Loucy (cell line): ENCODE measurements at regions not wholly inside any gene's neighbourhood (a gene's known extent, or its start where the extent isn't known, plus 50 kb on each side); places are given as distances from the start of the nearest gene placed in this dataset.

ENCODE experiments used
- H2AFZ ChIP-seq: fragments of 200-600 bp; sonication (generic); 2 replicates; pipeline ENCODE4 v1.6.0; 2016; ENCODE audit warnings: antibody characterized with exemption, mild to moderate bottlenecking, low read length, moderate library complexity
- H3F3A ChIP-seq: fragments of 200-600 bp; 2 replicates; pipeline ENCODE4 v1.6.0; 2016; ENCODE audit warnings: antibody characterized with exemption, low read depth, mild to moderate bottlenecking
- H3K27me3 ChIP-seq: fragments of 200-600 bp; sonication (generic); 2 replicates; pipeline ENCODE4 v1.6.1; 2014; ENCODE audit warnings: low read length, mild to moderate bottlenecking; ENCODE audit not compliant: insufficient read depth, poor library complexity, severe bottlenecking
- H3K36me3 ChIP-seq: fragments of 200-600 bp; sonication (generic); 2 replicates; pipeline ENCODE4 v1.6.1; 2016; ENCODE audit warnings: low read length; ENCODE audit not compliant: insufficient read depth
- H3K4me1 ChIP-seq: fragments of 200-600 bp; sonication (generic); 2 replicates; pipeline ENCODE4 v1.5.1; 2014; ENCODE audit warnings: low read length, mild to moderate bottlenecking; ENCODE audit not compliant: insufficient read depth, poor library complexity, severe bottlenecking
- H3K4me2 ChIP-seq: fragments of 200-600 bp; sonication (generic); 2 replicates; pipeline ENCODE4 v1.6.0; 2014; ENCODE audit warnings: antibody characterized with exemption, low read length, low read depth, mild to moderate bottlenecking; ENCODE audit not compliant: poor library complexity, severe bottlenecking
- H3K4me3 ChIP-seq: fragments of 200-600 bp; sonication (generic); 2 replicates; pipeline ENCODE4 v1.5.1; 2014; ENCODE audit warnings: low read length, mild to moderate bottlenecking, mixed read lengths; ENCODE audit not compliant: poor library complexity, severe bottlenecking
- H3K79me2 ChIP-seq: fragments of 200-600 bp; sonication (generic); 2 replicates; pipeline ENCODE4 v1.6.1; 2014; ENCODE audit warnings: low read length; ENCODE audit not compliant: insufficient read depth
- H3K9ac ChIP-seq: fragments of 200-600 bp; sonication (generic); 2 replicates; pipeline ENCODE4 v1.6.0; 2014; ENCODE audit warnings: mild to moderate bottlenecking, low read depth, low read length, moderate library complexity; ENCODE audit not compliant: poor library complexity, severe bottlenecking
- H3K9me2 ChIP-seq: fragments of 200-600 bp; sonication (generic); replicated peaks from 2 replicates; pipeline ENCODE4 v1.6.1; 2016; ENCODE audit warnings: low read depth, low read length, mixed read lengths
- H3K9me3 ChIP-seq: fragments of 200-600 bp; sonication (generic); 2 replicates; pipeline ENCODE4 v1.6.1; 2014; ENCODE audit warnings: mild to moderate bottlenecking, antibody characterized with exemption, low read length, low read depth; ENCODE audit not compliant: insufficient read depth
- H4K20me1 ChIP-seq: fragments of 200-600 bp; sonication (generic); 2 replicates; pipeline ENCODE4 v1.6.0; 2014; ENCODE audit warnings: antibody characterized with exemption, low read length, mild to moderate bottlenecking; ENCODE audit not compliant: insufficient read depth, poor library complexity, severe bottlenecking
- CTCF ChIP-seq: fragments of 200-600 bp; sonication (generic); conservative IDR thresholded peaks from 2 replicates; pipeline ENCODE4 v1.5.1; 2014; ENCODE audit warnings: mild to moderate bottlenecking, antibody characterized with exemption, low read length
- EZH2phosphoT487 ChIP-seq: fragments of 200-600 bp; IDR thresholded peaks from 2 replicates; pipeline ENCODE4 v1.6.1; 2018; ENCODE audit warnings: antibody characterized with exemption, mild to moderate bottlenecking, moderate library complexity, borderline replicate concordance

GRCh38 chr2:58812771-58813344 is 571.7 kb upstream of the FANCL start:
- no peaks in the 10 kb centered on the region for H3K27me3 ChIP-seq
- H3K9ac ChIP-seq = no peak overlapping the region
- no peaks in the 10 kb centered on the region for H3K79me2 ChIP-seq
- H3K36me3 ChIP-seq = no peaks in the 10 kb centered on the region
- H3K9me3 ChIP-seq = no peaks in the 10 kb centered on the region
- TF ChIP-seq EZH2phosphoT487 (no peak), CTCF (no peak)
- H2AFZ ChIP-seq = no peak overlapping the region
- H3K4me1 ChIP-seq = no peaks in the 10 kb centered on the region
- H4K20me1 ChIP-seq = no peaks in the 10 kb centered on the region
- H3K4me3 ChIP-seq = no peak overlapping the region
- no peaks in the 10 kb centered on the region for H3K9me2 ChIP-seq
- H3F3A ChIP-seq = no peaks in the 10 kb centered on the region
- no peak overlapping the region for H3K4me2 ChIP-seq

GRCh38 chr2:58805126-58805525 is 564.0 kb upstream of the FANCL start:
- H3F3A ChIP-seq = no peaks in the 10 kb centered on the region
- H3K36me3 ChIP-seq = no peaks in the 10 kb centered on the region
- no peaks in the 10 kb centered on the region for H3K9me2 ChIP-seq
- TF ChIP-seq EZH2phosphoT487 (no peak), CTCF (no peak)
- H3K9ac ChIP-seq = no peak overlapping the region
- H3K27me3 ChIP-seq = no peaks in the 10 kb centered on the region
- H2AFZ ChIP-seq = no peak overlapping the region
- H3K4me2 ChIP-seq = no peak overlapping the region
- no peaks in the 10 kb centered on the region for H3K4me1 ChIP-seq
- no peaks in the 10 kb centered on the region for H3K9me3 ChIP-seq
- H3K79me2 ChIP-seq = no peaks in the 10 kb centered on the region
- no peak overlapping the region for H3K4me3 ChIP-seq
- no peaks in the 10 kb centered on the region for H4K20me1 ChIP-seq

- Histone ChIP-seq H3K9me3 (no peaks in the 10 kb centered on the region), H3K9me2 (no peaks in the 10 kb centered on the region), H3F3A (no peaks in the 10 kb centered on the region), H3K79me2 (no peaks in the 10 kb centered on the region), H3K4me3 (no peak overlapping the region), H4K20me1 (no peaks in the 10 kb centered on the region), H3K36me3 (no peaks in the 10 kb centered on the region), H2AFZ (no peak overlapping the region), H3K4me2 (no peak overlapping the region), H3K27me3 (no peaks in the 10 kb centered on the region), H3K9ac (no peak overlapping the region), H3K4me1 (no peaks in the 10 kb centered on the region)
- no peak for TF ChIP-seq CTCF
- no peak for TF ChIP-seq EZH2phosphoT487
Observed at GRCh38 chr2:58803192-58803591, 562.1 kb upstream of the FANCL start.
